GM19239 (cell line): ENCODE measurements at regions not wholly inside any gene's neighbourhood (a gene's known extent, or its start where the extent isn't known, plus 50 kb on each side); places are given as distances from the start of the nearest gene placed in this dataset.
"Not testable (repeated sequence)": the region's sequence is repeated elsewhere in the genome, so short reads cannot be mapped to it uniquely, and the experiment has no call there.

Experiments used
- DNase-seq: peaks from one replicate; pipeline ENCODE4 v3.0.0; 2011; ENCODE audit warnings: low spot score; ENCODE audit not compliant: insufficient read length
- FAIRE-seq: peaks from 2 replicates; lab custom pipeline; 2011; peaks lifted over from hg19 to GRCh38; lab: Jason Lieb, UNC

DNA sequence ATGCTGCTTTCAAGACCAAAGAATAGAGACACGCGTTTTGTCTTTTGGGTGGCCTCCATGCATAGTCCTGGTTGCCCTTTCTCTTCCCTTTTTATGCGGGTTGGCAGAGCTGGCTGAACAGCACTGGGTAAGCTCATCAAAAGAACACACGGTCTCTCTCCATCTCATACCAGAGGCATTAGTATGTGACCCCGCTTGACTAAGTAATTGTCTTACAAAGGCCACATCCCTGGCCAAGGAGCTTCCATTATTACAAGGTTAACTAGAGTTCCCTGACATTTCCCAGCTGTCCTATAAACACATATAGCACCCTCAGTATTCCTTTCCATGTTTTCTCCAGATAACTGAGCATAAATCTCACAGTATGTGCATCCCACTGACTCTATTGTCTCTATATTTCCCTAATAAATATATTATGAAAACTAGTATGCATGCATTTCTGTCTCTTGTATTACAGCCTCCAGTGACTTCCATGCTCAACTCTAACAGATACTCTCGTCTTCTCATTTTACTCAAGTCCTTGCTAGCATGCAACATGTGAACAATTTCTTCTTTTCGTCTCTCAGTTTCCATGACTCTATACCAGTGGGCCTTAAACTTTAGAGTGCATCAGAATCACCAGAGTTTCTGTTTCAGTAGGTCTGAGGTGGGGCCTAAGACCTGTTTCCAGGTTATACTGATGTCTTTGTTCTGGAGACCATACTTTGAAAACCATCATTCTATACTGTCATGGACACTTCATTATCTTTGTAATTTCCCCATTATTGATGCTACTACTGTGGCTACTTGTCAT, 247.7 kb upstream of the ARSJ start:
- FAIRE-seq (peak; percentile 62), DNase-seq (no peak)

DNA sequence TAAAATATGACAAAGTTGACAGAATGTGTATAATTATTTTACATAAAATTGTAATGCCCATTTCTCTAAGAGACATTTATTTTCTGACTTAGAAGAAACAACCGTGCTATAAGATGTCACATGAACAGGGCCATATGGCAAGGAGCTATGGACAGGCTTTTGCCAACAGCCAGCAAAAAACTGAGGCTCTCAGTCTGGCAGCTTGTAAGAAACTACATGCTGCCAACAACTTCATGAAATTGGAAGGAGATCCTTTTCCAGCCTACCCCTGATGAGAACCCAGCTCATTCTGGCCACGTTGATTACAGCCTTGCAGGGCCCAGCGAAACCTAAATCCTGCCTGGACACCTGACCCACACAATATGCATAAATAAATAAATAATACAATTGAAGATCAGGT, 250.3 kb upstream of the ARSJ start:
- no peak for FAIRE-seq
- DNase-seq: no peak

DNA sequence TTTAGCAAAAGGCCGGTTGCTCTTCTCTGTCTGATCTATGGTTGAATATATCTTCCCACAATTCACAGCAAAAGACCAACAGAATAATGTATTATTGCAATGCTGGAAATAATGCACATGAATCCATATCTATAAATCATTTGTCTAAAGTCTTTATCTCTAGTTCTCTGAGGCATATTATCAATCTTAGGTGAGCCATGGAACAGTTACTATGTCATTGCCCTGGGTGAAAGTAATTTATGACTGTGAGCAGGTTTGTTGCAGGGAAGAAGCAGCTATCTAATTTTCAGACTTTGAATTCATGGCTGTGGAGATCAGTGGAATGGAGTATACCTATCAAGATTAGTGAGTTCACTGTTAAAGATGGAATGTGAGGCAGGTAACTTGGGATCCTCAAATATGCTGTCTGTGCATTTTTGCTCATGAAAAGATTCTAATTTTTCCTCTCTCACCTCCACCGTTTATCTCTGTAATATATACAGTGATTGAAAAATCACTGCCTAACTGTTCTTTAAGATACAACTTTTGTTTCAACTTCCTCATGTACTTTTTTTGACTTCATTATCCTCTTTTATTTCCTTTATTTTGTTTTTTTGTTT, 256.8 kb upstream of the ARSJ start:
- FAIRE-seq (no peak), DNase-seq (no peak)

DNA sequence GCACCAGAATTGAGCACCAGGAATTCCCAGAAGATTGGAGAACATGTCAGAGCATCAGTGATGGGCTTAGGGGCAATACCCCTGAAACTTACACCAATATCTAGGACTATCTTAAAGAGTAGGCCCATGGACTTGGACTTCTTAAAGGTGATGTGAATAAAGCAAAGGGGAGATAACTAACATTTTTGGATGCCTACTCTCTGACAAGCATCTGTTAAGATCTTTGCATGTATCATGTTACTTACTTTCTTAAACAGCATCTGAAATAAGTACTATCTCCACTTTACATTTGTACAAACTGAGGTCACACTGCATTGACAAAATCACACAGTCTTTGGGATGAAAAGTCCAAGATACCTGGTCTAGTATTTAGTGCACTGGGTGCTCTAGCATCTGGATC, 258.6 kb upstream of the ARSJ start:
- DNase-seq (no peak), FAIRE-seq (no peak)

DNA sequence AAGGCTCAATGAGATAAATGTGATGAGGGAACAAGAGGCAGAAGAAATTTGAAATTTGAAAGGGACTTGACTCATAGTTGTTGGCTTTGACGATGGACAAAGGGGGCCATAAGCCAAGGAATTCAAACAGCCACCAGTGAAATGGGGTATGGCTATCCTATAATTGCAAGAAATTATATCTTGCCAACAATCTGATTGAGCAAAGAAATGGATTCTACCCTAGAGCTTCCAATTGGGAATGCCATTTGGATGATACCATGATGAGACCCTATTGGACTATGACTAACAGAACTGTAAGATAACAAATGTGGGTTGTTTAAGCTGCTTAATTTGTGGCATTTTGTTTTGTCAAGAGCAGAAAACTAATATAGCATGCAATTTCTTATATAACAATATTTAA, 270.1 kb upstream of the ARSJ start:
- no peak for FAIRE-seq

DNA sequence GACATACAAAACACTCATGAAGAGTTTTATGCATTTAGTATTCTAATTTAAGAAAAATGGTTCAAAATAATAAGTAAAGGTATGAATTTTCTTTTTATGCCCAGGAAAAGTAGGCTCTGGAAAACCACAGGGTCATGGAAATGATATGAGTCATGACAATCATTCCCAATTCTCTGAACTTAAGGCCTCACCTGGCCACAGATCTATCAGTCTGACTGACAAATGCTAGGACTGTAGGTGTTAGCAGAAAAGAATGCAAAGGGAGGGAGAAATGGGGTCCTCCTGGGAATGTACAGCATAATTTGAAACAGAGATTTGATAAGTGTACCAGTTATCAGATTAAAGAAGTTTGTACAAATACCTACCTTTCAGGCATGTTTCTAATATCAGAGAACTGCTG, 270.5 kb upstream of the ARSJ start:
- no peak for FAIRE-seq
- no peak for DNase-seq

More for the DNA sequence above, 270.1 kb upstream of the ARSJ start:
- no peak for DNase-seq

DNA sequence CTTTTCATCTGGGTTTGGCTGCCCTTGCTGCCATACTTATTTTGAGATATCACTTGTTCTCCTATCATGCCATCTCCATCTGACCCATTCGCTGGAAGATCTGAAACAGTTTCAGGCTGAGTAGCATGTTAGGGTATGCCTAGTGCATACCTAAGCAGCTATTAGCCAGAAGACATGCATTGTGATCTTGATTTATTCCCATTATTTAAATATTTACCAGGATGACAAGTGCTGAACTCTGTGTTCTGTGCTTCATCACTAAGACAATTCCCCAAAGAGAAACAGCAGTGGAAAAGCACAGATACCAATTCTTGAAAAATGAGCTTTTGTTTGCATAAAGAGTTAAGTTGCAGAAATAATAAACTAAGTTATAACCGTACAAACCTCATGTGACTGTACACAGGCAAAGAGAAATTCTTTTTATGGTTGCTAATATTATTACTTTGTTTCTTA, 271.0 kb upstream of the ARSJ start:
- FAIRE-seq: no peak
- DNase-seq: no peak

DNA sequence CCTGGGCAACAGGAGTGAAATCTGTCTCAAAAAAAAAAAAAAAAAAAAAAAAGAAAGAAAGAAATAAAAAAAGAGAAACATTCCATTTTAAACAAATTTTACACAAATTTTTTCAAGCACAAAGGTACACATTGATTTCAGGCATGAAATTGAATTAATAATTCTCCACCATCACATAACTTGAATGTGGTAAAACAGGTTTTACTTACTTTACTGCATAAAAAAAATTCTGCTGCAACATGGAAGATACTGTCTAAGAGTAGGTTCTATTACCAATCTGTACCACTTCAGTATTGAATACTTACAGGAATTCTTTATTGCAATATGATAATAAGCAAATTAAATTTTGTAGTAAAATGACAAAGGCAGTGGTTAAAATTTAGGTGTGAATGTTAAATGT, 271.6 kb upstream of the ARSJ start:
- no peak for DNase-seq
- FAIRE-seq: no peak

DNA sequence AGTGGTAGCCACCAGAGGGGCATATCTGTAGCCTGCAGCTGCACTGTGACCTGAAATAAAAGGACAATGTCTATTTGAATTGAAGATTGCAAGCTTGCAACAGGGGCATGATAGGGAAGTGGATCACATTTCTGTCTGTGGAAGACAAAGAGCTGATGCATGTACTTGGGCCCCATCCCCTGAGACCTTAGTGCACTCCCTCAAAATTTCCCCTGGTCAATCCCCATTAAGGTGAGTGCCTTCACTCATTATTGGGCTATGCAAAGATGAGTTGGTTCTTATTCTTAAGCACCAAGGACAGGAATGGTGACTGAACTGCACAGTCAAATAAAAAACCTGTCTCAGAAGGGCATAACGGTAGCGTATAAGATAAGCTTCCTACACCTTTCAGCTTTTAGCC, 273.1 kb upstream of the ARSJ start:
- DNase-seq: no peak
- no peak for FAIRE-seq

DNA sequence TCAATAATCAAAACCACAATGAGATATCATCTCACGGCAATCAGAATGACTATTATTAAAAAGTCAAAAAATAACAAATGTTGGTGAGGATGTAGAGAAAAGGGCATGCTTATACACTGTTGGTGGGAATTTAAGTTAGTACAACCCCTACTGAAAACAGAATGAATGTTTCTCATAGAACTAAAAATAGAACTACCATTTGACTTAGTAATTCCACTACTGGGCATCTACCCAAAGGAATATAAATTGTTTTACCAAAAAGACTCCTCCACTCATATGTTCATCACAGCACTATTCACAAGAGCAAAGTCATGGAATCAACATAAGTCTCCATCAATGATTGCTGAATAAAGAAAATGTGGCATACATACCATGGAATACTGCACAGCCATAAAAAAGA, 278.1 kb upstream of the ARSJ start:
- FAIRE-seq (no peak), DNase-seq (no peak)

DNA sequence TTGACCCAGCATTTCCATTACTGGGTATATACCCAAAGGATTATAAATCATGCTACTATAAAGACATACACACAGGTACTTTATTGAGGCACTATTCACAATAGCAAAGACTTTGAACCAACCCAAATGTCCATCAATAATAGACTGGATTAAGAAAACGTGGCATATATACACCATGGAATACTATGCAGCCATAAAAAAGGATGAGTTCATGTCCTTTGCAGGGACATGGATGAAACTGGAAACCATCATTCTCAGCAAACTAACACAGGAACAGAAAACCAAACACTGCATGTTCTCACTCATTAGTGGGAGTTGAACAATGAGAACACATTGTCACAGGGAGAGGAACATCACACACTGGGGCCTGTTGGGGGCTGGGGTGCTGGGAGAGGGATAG, 283.0 kb upstream of the ARSJ start:
- not testable (repeated sequence) for FAIRE-seq, DNase-seq

DNA sequence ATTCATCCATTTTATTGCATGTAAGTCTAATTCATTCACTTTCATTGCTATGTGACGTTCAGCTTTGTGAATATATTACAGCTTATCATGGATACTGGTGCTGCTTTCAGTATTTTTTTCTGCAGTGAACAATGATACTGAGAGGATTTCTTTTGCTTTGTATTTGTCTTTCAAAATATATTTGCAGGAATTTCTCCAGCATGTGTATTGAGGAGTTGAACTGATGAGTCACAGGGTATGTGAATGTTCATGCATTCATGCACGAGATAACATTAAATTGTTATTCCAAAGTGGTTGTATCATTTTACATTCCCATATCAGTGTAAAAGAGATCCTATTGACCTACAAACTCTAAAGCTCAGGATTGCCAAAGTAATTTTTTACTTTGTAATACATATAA, 283.8 kb upstream of the ARSJ start:
- FAIRE-seq: no peak
- no peak for DNase-seq

DNA sequence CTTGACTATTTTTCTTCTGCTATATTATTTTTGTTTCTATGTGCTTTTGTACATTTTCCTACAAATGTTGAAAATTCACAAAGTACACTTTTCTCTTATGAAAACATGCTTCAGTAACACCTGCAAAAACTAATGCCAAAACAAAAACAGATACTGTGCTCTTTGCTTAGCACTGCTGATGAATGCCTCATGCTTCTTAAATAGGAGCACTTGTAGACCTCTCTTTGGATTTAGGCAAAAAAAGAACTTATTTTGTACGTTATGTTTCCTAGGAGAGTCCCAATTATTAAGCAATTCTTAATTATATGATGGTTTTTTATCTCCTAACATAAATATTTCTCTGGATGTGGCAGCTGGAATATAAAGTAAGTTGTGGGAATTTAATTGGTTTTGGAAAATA, 285.0 kb upstream of the ARSJ start:
- FAIRE-seq: no peak
- DNase-seq: no peak

DNA sequence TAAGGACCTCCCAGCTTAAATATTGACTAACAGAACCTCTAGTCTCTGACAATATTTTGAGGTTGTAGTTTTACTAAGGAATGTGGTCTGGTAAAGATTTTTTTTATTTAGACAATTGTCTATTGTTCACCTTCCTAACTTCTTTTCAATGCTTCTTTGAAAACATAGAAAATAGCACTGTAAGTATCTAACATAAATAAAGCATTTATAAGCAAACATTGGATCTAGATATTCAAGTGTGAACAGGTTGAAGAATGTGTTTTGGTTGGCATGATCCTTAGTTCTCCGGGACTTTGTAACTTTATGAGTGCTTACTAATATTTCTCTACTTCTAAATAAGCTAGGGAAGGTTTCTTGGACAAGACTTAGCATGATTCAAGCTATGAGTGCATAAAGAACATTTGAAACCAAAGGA, 285.4 kb upstream of the ARSJ start:
- FAIRE-seq: no peak
- no peak for DNase-seq

DNA sequence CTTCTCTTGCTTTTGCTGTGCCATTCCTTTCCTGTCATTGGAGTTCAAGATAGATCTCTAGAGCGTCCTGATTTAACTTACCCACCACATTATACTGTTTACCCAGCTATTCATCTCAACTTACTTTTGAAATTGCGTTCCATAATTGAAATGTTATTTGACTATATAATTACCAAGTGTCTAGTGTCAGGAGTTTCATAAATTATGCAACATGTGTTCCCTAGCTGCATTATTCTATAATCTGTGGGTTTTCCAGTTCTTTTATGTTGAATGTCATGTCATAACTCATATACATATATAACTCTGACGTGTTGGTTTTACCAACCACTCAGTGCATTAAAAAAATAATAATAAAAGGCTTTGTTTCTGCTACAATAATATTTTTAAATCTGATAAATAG, 285.9 kb upstream of the ARSJ start:
- FAIRE-seq: no peak
- no peak for DNase-seq

DNA sequence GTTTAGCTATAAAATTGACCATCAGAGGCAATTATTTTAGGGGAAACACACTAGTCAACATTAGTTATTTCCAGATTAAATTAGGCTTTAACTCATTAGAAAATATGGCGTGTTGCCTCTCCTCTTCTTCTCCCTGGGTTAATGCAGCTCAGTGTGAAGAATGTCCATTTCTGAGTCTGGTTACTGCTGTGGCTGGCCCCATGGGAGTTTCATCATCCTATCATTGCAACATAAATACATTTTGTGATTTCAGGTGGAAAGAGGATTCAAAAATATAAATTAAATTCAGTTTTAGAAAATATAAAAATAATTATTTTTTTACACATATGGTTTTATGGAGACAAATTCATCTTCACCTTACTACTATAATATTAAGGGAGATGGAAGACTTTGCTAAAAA, 288.5 kb upstream of the ARSJ start:
- DNase-seq: no peak
- FAIRE-seq: no peak

DNA sequence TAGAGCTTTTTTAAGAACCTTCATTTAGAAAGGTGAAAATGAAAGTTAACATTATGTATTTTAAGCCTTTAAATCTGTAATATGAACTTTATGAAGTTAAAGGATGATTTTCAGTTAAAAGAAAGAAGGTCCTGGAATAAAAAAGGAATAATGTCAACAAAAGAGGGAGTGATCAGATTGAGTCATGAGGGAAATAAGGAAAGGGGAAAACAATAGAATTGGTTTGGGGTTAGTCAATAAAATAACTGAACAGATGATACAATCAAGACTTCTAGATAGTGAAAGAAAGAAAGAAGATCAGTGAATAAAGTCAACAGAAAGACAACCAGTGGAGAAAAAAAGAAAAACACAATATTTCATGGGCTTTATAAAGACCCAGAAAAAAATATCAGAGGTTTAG, 291.6 kb upstream of the ARSJ start:
- no peak for DNase-seq
- FAIRE-seq: no peak

DNA sequence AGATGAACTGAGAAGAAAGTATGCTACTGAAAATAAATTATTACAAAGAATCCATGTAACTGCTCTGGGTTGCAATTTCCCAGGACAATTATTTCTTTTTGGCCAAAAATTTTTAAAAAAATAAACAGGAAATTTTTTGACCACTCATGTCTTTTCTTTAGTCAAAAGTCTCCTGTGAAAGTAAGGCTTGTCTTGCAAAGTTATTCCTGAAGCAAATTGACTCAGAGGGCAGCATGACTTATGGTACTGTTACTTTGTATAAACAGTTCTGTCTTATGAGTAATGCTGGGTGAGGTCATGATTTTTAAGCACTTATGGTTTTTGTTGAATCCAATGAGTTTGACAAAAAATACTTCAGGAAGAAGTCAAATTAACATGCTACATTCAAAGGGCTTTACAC, 292.8 kb upstream of the ARSJ start:
- FAIRE-seq (no peak), DNase-seq (no peak)

DNA sequence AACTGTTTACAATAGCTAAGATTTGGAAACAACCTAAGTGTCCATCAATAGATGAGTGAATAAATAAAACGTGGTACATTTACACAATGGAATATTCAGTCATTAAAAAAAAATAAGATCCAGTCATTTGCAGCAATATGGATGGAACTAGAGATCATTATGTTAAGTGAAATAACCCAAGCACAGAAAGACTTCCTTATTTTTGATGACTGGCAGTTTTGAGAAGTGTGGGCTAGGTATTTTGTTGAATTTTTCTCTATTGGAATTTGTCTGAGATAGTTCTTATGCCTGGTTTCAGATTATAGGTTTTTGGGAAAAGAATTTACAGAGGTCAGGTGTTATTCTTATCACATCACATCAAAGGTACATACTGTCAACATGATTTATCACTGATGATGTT, 293.8 kb upstream of the ARSJ start:
- no peak for DNase-seq
- no peak for FAIRE-seq

DNA sequence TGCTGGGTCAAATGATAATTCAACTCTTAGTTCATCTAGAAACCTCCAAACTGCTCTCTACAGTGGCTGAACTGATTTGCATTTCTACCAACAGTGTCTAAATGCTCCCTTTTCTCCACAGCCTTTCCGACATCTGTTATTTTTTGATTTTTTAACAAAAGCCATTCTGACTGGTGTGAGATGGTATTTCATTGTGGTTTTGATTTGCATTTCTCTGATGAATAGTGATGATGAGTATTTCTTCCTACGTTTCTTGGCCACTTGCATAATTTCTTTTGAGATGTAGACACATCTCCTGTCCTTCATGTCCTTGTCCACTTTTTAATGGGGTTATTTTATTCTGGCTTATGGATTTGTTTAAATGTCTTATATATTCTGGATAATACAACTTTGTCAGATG, 298.2 kb upstream of the ARSJ start:
- no peak for DNase-seq
- FAIRE-seq: no peak

DNA sequence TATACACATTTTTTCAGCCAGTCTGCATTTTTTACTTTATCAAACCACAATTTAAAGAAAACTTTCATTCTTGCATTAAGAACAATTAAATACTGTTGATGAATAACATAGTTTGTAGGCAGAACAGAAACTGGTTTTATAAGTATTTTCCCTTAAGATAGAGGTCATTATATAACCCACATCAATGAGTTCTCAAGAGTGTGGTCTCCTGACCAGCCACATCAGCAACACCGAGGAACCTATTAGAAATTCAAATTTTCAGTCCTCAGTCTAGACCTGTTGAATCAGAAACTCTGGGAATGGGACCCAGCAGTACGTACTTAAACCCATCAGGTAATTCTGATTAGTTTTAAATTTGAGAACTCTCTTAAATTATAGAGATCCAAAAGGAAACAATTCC, 299.6 kb upstream of the ARSJ start:
- FAIRE-seq (no peak), DNase-seq (no peak)

DNA sequence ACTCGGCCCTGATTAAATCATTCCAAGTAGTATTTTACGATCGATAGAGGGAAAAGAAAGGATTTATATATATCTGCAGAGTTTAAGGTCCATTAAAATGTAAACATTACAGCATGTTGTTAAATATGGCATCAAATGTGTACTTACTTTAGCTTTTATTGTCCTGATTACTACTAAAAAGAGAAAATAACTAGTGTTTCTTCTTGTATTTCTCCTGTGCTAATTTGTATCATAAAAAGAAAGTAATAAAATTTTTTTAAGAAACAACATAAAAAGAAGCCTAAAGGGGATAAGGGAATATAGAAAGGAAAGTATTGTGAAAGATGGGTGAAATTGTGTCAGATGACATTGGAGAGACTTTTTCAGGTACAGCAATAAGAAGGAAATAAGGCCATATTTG, 300.3 kb upstream of the ARSJ start:
- FAIRE-seq: no peak

More for the DNA sequence above, 300.3 kb upstream of the ARSJ start:
- DNase-seq: no peak
